Stimulated activated CD4-positive, alpha-beta T cell treated with anti-CD3 and anti-CD28 coated beads, Interleukin-4, amount 100 ng/mL, for 1 hour (primary cell): ENCODE measurements at regions not wholly inside any gene's neighbourhood (a gene's known extent, or its start where the extent isn't known, plus 50 kb on each side); places are given as distances from the start of the nearest gene placed in this dataset.

Source experiments
- DNase-seq: peaks from one replicate; pipeline ENCODE4 v3.0.0-alpha.2; 2020

- DNase-seq = no peak
Measured at GRCh38 chr5:17763301-17763700, 129.0 kb downstream of the TAF11L14 start.

DNA sequence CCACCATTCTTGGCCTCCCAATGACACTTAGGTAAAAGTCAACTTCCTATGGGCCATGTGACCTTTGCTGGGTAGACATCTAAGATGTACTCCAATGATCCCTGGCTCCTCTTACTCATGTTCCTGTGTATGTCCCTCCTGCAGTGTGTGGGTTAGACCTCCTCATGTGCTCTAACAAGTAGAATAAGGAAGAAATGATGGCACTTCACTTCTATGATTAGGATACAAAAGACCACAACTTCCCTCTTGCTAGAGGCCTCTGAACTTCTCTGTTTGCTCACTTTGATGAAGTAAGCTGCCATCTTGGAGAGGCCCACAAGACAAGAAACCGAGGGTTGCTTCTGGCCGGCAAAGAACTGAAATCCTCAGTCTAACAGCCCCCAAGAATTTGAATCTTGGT is 131.8 kb downstream of the TAF11L14 start:
- no peak for DNase-seq

- no peak for DNase-seq
Measured at GRCh38 chr5:17769277-17769676, 135.0 kb downstream of the TAF11L14 start.

GRCh38 chr5:17772232-17772631 is 138.0 kb downstream of the TAF11L14 start:
- no peak for DNase-seq

- DNase-seq = no peak
Measured at GRCh38 chr5:17785774-17786173, 151.5 kb downstream of the TAF11L14 start.

DNA sequence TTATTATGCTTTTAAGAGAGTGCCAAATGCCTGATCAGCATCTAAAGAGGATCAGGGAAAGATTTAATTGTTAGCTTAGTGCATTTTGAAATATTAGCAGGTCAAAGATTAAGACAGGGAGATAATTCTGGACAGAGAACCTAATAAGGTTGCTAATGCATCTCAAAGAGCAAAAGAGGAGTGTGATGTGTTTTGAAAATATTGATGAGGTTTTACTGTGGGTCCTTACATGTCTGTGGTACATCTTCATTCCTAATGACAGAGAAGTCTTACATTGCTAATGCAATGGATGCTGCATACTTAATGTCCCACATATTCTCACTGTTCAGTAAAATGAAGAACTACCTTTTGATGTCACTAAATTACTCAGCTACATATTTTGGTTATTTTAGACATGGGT is 154.1 kb downstream of the TAF11L14 start:
- DNase-seq = no peak

- no peak for DNase-seq
Measured at GRCh38 chr5:17794201-17794600, 159.9 kb downstream of the TAF11L14 start.

DNA sequence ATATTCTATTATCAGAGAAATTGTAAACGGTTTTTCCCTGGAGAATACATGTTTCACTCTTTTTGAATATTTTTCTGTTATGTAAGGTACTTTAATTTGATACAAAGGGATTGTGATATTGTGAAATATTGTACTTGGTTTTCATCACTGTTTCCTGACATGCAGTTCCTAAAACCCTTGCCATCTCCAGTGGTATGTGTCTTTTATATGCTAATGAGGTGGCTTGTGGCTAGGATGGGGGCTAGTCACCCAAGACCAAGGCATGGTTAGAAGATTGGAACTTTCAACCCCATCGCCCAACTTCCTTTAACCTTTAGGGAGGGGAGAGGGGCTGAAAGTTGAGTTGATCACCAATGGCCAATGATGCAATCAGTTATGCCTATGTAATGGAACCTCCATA is 160.6 kb downstream of the TAF11L14 start:
- no peak for DNase-seq

- no peak for DNase-seq
Measured at GRCh38 chr5:17796142-17796541, 161.9 kb downstream of the TAF11L14 start.

- DNase-seq = no peak
Measured at GRCh38 chr5:17796757-17797396, 162.6 kb downstream of the TAF11L14 start.

DNA sequence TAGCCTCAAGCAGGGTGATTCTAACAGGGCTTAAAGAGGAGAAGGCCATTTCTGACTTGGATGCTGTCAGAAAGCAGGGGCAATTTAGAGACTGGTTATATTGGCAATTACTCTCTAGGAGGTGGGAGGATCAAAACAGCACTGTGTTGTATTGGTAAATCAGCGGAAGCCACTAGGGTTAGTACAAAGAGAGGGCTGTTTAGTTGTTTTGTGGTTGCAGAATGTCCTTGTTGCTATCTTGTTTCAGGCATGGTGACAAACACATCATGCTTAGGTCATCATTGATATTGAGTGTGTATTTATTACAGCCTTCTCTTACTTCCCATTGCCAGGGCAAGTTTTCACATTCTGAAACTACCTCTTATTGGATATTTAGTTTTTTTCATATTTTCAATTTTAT is 165.3 kb downstream of the TAF11L14 start:
- DNase-seq = no peak

GRCh38 chr5:17801595-17801994 is 167.3 kb downstream of the TAF11L14 start:
- DNase-seq = no peak

DNA sequence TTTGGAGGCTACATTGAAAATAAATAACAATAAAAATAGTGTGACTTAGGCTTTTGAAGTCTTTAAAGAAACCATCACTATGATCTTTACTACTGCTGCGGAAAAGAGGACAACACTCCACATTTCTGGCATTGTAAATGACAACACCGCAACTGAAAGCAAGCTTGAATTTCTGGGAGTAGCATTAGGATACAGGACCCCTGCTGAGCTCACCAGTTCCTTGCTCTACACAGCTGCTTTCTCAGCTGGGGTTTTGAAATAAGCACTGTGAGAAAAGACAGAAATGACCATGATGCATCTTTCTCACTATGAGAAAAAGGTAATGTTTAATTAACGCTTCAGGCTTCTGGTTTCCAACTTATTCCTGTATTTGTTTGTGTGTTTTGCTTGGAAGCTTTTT is 168.0 kb downstream of the TAF11L14 start:
- no peak for DNase-seq

- no peak for DNase-seq
Measured at GRCh38 chr5:17803971-17804370, 169.7 kb downstream of the TAF11L14 start.

GRCh38 chr5:17805227-17805825 is 171.1 kb downstream of the TAF11L14 start:
- no peak for DNase-seq

- DNase-seq = no peak
Measured at GRCh38 chr5:17806818-17807468, 172.7 kb downstream of the TAF11L14 start.

DNA sequence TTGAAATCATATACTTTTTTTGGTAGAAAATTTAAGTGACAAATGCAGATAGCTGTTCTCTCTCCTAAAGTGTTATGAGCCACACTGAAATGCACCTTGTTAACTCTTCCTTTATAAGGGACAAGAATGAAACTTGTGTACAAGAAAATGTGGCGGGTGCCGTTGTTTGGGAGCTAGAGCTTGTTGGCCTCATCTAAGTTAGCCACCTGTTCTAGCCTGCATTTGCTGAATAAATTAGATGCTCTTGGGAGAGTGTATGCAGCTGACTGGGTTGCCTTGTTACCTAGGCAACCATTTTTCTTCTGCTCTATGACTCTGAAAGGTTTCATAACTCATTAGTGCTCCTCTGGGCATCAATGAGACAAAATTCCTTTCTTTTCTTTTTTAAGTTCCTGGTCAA is 174.3 kb downstream of the TAF11L14 start:
- no peak for DNase-seq

- no peak for DNase-seq
Measured at GRCh38 chr5:17810734-17811133, 176.5 kb downstream of the TAF11L14 start.

GRCh38 chr5:17813214-17813613 is 179.0 kb downstream of the TAF11L14 start:
- no peak for DNase-seq

DNA sequence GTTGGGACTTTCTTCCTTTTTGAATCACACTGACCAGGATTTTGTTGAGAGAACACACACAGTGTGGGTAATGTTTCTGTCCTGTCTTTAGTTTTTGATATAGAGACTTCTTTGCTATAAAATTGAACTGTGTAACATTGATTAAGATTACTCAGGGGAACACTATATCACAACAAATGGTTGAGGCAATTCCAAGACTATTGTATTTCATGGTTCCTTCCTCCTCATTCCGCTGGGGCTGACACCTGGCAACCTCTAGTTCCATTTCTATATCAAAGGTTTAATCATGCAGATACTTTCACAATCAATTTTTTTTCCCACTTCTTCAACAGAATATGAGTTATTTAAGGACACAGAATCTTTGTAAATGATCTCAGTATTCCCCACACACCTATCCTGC is 182.2 kb downstream of the TAF11L14 start:
- no peak for DNase-seq

DNA sequence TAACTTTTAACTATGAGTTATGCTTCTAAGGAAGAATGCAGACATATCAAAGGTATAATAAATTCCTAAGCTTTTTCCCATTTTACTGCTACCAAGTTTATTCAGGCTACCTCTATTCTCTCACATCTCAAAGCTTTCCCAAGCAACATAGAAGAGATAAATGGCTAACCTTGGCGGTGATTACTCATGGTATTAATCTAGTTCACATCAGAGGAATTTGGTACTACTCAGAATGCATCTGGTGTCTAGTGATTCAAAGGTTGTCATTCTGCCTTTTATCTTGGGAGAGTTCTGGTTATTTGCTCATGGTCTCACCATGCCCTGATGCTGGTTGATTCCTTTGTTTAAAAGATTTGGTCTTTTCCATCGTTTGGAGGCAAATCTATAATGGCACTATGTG is 182.7 kb downstream of the TAF11L14 start:
- no peak for DNase-seq

- DNase-seq = no peak
Measured at GRCh38 chr5:17817990-17818389, 183.7 kb downstream of the TAF11L14 start.

GRCh38 chr5:17819783-17820182 is 185.5 kb downstream of the TAF11L14 start:
- DNase-seq = no peak

DNA sequence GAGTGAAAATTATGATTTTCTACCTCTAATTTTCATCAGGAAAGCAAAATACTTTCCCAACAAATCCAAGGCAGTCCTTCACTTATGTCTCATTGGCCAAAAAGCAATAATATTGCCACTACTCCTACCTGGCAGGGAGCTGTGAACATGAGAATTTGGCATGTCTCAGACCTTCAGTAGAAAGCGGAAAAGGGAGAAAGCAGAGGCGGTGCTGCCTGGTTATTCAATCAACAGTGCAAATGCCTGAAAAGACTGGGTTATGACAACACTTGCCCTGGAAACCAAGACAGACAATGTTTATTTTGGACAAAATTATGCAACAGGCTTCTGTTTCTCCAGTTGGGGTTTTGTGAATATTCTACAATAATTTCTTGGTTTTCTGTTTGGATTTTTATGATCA is 194.4 kb downstream of the TAF11L14 start:
- DNase-seq = no peak

GRCh38 chr5:17829456-17829855 is 195.2 kb downstream of the TAF11L14 start:
- DNase-seq = no peak
